Testis (tissue), 2 donors: ENCODE measurements at regions not wholly inside any gene's neighbourhood (a gene's known extent, or its start where the extent isn't known, plus 50 kb on each side); places are given as distances from the start of the nearest gene placed in this dataset.
A peak's percentile ranks its signal among the peaks of the same experiment; 100 is the strongest.

ENCODE experiments used
- DNase-seq: peaks from one replicate; pipeline ENCODE4 v3.0.0-alpha.2; 2019
- H3K27ac ChIP-seq, 2 donors: fragments of 200-600 bp; sonication (generic); one replicate each; pipeline ENCODE4 v1.5.1; 2019
- H3K27me3 ChIP-seq: fragments of 200-600 bp; sonication (generic); one replicate; pipeline ENCODE4 v1.5.1; 2019
- H3K36me3 ChIP-seq: fragments of 200-600 bp; sonication (generic); one replicate; pipeline ENCODE4 v1.5.1; 2017; ENCODE audit warnings: low read depth; ENCODE audit errors: missing control alignments
- H3K4me1 ChIP-seq: fragments of 200-600 bp; sonication (generic); one replicate; pipeline ENCODE4 v1.5.1; 2019
- H3K4me3 ChIP-seq, 2 donors: fragments of 200-600 bp; sonication (generic); one replicate each; pipeline ENCODE4 v1.5.1; 2017 to 2019
- H3K9me3 ChIP-seq: fragments of 200-600 bp; sonication (generic); one replicate; pipeline ENCODE4 v1.5.1; 2017
- CTCF ChIP-seq, 3 experiments: fragments of 450-650 bp in 2 of 3; fragments of 200-600 bp in 1 of 3; sonication (generic) in 1 of 3; IDR thresholded peaks; one replicate each; pipeline ENCODE4 v1.5.1; 2016 to 2019; ENCODE audit warnings: antibody characterized with exemption in 3 of 3, mild to moderate bottlenecking in 2 of 3, moderate library complexity in 1 of 3
- POLR2A ChIP-seq: fragments of 450-650 bp; IDR thresholded peaks from one replicate; pipeline ENCODE4 v1.6.1; 2017; ENCODE audit warnings: antibody characterized with exemption, mild to moderate bottlenecking, moderate library complexity
- WGBS, 2 donors: methylation state at CpG; one replicate each; pipeline ENCODE4 v1.1.5; 2018; 5-methylcytosine and 5-hydroxymethylcytosine counted together
- intact Hi-C: fragments of 100-400 bp; cut with DNase I; formaldehyde crosslinking; loops from one replicate; pipeline ENCODE4 v1.15.1; 2023; ENCODE audit warnings: low total_unique reads

GRCh38 chr3:176090727-176091126, 1106.6 kb downstream of the TBL1XR1 start:
- Histone ChIP-seq H3K4me1 (no peaks in the 10 kb centered on the region), H3K4me3 (no peak overlapping the region), H3K27ac (peak overlapping the region in 1 of 2 donors; percentile 15), H3K27me3 (no peaks in the 10 kb centered on the region), H3K36me3 (no peaks in the 10 kb centered on the region), H3K9me3 (no peaks in the 10 kb centered on the region)
- peak; percentile 41 for DNase-seq
- 58 to 65% methylated on average over 3 of the region's 3 CpGs for WGBS, 2 donors
- intact Hi-C loops = no loop called here
- no peak for TF ChIP-seq POLR2A
- TF ChIP-seq CTCF (IDR thresholded peaks at IDR 0.05) = no peak

GRCh38 chr3:176088962-176089383, 1108.3 kb downstream of the TBL1XR1 start:
- H3K4me1 ChIP-seq = no peaks in the 10 kb centered on the region
- H3K27ac ChIP-seq = no peak overlapping the region
- no peak overlapping the region for H3K4me3 ChIP-seq
- 88 to 92% methylated on average over 3 of the region's 3 CpGs for WGBS, 2 donors
- no peaks in the 10 kb centered on the region for H3K36me3 ChIP-seq
- H3K9me3 ChIP-seq = no peaks in the 10 kb centered on the region
- no peak for DNase-seq
- TF ChIP-seq CTCF (IDR thresholded peaks at IDR 0.05) (no peak), POLR2A (no peak)
- no peaks in the 10 kb centered on the region for H3K27me3 ChIP-seq
- intact Hi-C loops = no loop called here

GRCh38 chr3:176087066-176087697, 1110.1 kb downstream of the TBL1XR1 start:
- Histone ChIP-seq H3K27me3 (no peaks in the 10 kb centered on the region), H3K9me3 (no peaks in the 10 kb centered on the region), H3K4me1 (no peaks in the 10 kb centered on the region), H3K36me3 (no peaks in the 10 kb centered on the region), H3K27ac (no peak overlapping the region), H3K4me3 (no peak overlapping the region)
- intact Hi-C loops = no loop called here
- 49 to 68% methylated on average over 2 of the region's 2 CpGs for WGBS, 2 donors
- TF ChIP-seq CTCF (IDR thresholded peaks at IDR 0.05) (no peak), POLR2A (no peak)
- DNase-seq = no peak

- intact Hi-C loops = no loop called here
- Histone ChIP-seq H3K27ac (no peak overlapping the region), H3K4me1 (no peaks in the 10 kb centered on the region), H3K27me3 (no peaks in the 10 kb centered on the region), H3K9me3 (no peaks in the 10 kb centered on the region), H3K36me3 (no peaks in the 10 kb centered on the region), H3K4me3 (no peak overlapping the region)
- no peak for DNase-seq
- WGBS, 2 donors = 60 to 90% methylated on average over 1 of the region's 1 CpG
- TF ChIP-seq POLR2A = no peak
- TF ChIP-seq CTCF (IDR thresholded peaks at IDR 0.05) = no peak
Observed at GRCh38 chr3:176079785-176080184, 1117.5 kb downstream of the TBL1XR1 start.

GRCh38 chr3:176078906-176079305, 1118.4 kb downstream of the TBL1XR1 start:
- Histone ChIP-seq H3K4me3 (no peak overlapping the region), H3K4me1 (no peaks in the 10 kb centered on the region), H3K36me3 (no peaks in the 10 kb centered on the region), H3K9me3 (no peaks in the 10 kb centered on the region), H3K27ac (no peak overlapping the region), H3K27me3 (no peaks in the 10 kb centered on the region)
- DNase-seq = no peak
- WGBS, 2 donors = 82 to 88% methylated on average over 1 of the region's 1 CpG
- intact Hi-C loops = no loop called here
- no peak for TF ChIP-seq POLR2A
- no peak for TF ChIP-seq CTCF (IDR thresholded peaks at IDR 0.05)
